Activated naive CD8-positive, alpha-beta T cell treated with anti-CD3 and anti-CD28 coated beads, Interleukin-2, amount 10 ng/mL, durations not matched to agents 7 days and 5 days (primary cell): ENCODE measurements at regions not wholly inside any gene's neighbourhood (a gene's known extent, or its start where the extent isn't known, plus 50 kb on each side); places are given as distances from the start of the nearest gene placed in this dataset.

Experiments
- ATAC-seq: fragments of 150-1000 bp; cut with Tn5 transposase; one replicate; pipeline ENCODE4 v1.10.0; 2021; ENCODE audit warnings: low read depth, moderate library complexity
- POLR2A ChIA-PET: fragments of 350-600 bp; sonication (Branson Sonifier 250); formaldehyde crosslinking; loops from one replicate; lab custom pipeline; 2021; ENCODE audit warnings: antibody characterized with exemption; lab: Charles Lee
- DNase-seq: peaks from one replicate; pipeline ENCODE4 v3.0.0; 2021
- H3K27ac Mint-ChIP-seq: one replicate; pipeline ENCODE4 v1.8.0; 2022; ENCODE audit warnings: mild to moderate bottlenecking, mixed read lengths
- H3K27me3 Mint-ChIP-seq: one replicate; pipeline ENCODE4 v1.8.0; 2022; ENCODE audit warnings: mild to moderate bottlenecking, moderate library complexity, mixed read lengths
- H3K36me3 Mint-ChIP-seq: one replicate; pipeline ENCODE4 v1.8.0; 2021; ENCODE audit warnings: mild to moderate bottlenecking, mixed read lengths
- H3K4me1 Mint-ChIP-seq: one replicate; pipeline ENCODE4 v1.8.0; 2021; ENCODE audit warnings: mixed read lengths
- H3K4me3 Mint-ChIP-seq: one replicate; pipeline ENCODE4 v1.8.0; 2022; ENCODE audit warnings: mild to moderate bottlenecking, moderate library complexity, mixed read lengths
- H3K9me3 Mint-ChIP-seq: one replicate; pipeline ENCODE4 v1.8.0; 2021; ENCODE audit warnings: mixed read lengths

DNA sequence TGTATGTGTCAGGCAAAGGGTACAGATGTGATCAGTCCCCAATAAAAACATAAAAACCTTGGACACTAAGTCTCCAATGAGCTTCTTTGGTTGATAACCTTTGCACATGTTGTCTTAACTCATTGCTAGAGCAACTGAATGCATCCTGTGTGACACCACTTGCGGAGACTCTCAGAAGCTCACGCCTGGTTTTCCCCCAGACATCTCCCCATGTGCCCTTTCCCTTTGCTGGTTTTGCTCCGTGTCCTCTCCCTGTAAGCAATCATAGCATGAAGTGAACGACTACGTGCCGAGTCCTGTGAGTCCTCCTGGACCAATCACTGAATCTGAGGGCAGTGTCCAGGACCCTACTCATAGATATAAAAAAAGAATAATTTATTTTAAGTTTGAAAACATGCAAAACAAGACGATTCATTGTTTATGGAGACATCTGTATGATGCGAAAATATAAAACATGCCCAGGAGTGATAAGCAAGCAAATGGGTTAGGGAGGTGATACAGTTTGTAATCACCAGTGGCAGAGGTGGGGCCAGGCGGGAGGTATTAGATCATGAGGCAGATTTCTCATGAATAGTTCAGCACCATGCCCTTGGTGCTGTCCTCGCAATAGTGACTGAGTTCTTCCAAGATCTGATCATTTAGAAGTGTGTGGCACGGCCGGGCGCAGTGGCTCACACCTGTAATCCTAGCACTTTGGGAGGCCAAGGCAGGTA lies 115.5 kb downstream of the MED10 start:
- no peak overlapping the region for H3K27ac Mint-ChIP-seq
- H3K4me3 Mint-ChIP-seq: no peak overlapping the region

DNA sequence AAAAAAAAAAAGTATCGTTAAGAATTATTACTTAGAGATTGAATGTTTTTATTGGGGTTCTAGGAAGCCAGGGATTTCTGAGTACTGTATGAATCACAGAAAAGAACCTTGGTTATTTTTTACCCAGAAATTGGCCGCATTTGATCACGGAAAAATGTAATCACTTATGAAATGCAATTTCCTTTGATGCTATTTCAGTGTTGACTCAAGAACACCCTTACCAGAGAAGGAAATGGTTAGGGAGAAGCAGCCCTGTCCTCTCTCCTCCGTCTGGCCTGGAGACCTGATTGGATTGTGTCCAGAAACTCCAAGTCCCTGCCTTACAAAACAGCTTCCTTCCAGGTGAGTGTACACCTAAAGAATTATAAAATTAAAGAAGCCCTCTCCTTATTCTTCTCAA lies 116.7 kb downstream of the MED10 start:
- H3K4me1 Mint-ChIP-seq: no peaks in the 10 kb centered on the region
- peaks cover 2% of the 10 kb centered on the region for H3K9me3 Mint-ChIP-seq
- no peaks in the 10 kb centered on the region for H3K36me3 Mint-ChIP-seq
- H3K27me3 Mint-ChIP-seq: peaks cover 6% of the 10 kb centered on the region
- H3K27ac Mint-ChIP-seq: no peak overlapping the region
- H3K4me3 Mint-ChIP-seq: no peak overlapping the region
- POLR2A ChIA-PET: no interaction called here
- DNase-seq: no peak
- no peak for ATAC-seq

More for the DNA sequence above, 115.5 kb downstream of the MED10 start:
- Mint-ChIP-seq H3K4me1 (no peaks in the 10 kb centered on the region), H3K9me3 (peaks cover 2% of the 10 kb centered on the region), H3K36me3 (no peaks in the 10 kb centered on the region), H3K27me3 (peaks cover 6% of the 10 kb centered on the region)
- ATAC-seq: no peak
- POLR2A ChIA-PET: no interaction called here
- no peak for DNase-seq

DNA sequence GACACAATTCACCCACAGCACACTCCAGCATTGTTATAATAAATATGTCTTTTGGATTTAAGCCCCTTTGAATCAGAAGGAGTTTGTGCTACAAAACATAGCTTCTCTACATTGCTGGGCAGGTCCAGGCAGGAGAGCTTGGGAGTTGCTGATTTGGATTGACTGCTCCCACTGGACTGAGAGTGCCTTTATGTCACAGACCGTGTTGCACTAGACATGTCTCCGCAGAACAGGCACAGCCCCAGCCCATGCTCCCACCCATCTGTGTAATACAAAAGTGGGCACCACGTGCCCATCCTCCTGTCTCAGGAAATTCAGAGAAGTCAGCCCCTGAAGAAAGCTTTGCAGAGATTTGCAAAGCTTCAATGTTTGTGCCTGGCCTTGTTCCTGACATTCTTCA lies 117.1 kb downstream of the MED10 start:
- H3K27me3 Mint-ChIP-seq: peaks cover 6% of the 10 kb centered on the region
- H3K27ac Mint-ChIP-seq: no peak overlapping the region
- no peaks in the 10 kb centered on the region for H3K4me1 Mint-ChIP-seq
- DNase-seq (no peak), ATAC-seq (no peak)
- H3K4me3 Mint-ChIP-seq: no peak overlapping the region
- peaks cover 2% of the 10 kb centered on the region for H3K9me3 Mint-ChIP-seq
- H3K36me3 Mint-ChIP-seq: no peaks in the 10 kb centered on the region
- POLR2A ChIA-PET: no interaction called here

DNA sequence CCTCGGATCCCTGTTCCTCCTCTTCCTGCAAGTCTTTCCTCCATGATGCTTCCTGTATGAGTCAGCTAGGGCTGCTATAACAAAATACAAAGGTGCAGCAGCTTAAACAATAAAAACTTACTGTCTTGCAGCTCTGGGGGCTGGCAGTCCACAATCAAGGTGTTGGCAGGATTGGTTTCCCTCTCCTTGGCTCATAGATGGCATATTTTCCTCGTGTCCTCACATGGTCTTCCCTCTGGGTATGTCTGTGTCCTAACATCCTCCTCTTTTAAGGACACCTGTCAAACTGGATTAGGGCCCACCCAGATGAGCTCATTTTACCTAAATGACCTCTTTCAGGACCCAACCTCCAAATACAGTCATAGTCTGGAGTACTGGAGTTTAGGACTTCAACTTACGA lies 117.5 kb downstream of the MED10 start:
- no peak overlapping the region for H3K4me3 Mint-ChIP-seq
- H3K4me1 Mint-ChIP-seq: no peaks in the 10 kb centered on the region
- peaks cover 2% of the 10 kb centered on the region for H3K9me3 Mint-ChIP-seq
- ATAC-seq (no peak), DNase-seq (no peak)
- peaks cover 6% of the 10 kb centered on the region for H3K27me3 Mint-ChIP-seq
- no peaks in the 10 kb centered on the region for H3K36me3 Mint-ChIP-seq
- no peak overlapping the region for H3K27ac Mint-ChIP-seq
- POLR2A ChIA-PET: no interaction called here

DNA sequence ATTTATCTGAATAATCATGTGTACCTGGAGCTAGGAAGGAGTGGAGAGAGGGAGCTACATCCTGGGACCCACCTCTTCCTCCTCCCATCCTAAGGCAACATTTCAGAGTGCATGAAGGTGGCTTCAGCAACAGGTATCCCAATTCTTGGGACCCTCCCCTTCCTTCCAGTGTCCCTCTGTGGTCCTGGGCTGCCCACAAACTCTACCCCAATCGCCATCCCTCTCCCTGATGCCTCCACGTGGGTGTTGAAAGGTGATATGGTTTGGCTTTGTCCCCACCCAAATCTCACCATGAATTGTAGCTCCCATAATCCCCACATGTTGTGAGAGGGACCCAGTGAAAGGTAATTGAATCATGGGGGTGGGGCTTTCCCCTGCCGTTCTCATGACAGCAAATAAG lies 121.4 kb downstream of the MED10 start:
- no peak for ATAC-seq
- no peak overlapping the region for H3K4me3 Mint-ChIP-seq
- no peaks in the 10 kb centered on the region for H3K9me3 Mint-ChIP-seq
- H3K27me3 Mint-ChIP-seq: peaks cover 1% of the 10 kb centered on the region
- DNase-seq: no peak
- no peaks in the 10 kb centered on the region for H3K36me3 Mint-ChIP-seq
- H3K4me1 Mint-ChIP-seq: no peaks in the 10 kb centered on the region
- H3K27ac Mint-ChIP-seq: no peak overlapping the region
- POLR2A ChIA-PET: no interaction called here

DNA sequence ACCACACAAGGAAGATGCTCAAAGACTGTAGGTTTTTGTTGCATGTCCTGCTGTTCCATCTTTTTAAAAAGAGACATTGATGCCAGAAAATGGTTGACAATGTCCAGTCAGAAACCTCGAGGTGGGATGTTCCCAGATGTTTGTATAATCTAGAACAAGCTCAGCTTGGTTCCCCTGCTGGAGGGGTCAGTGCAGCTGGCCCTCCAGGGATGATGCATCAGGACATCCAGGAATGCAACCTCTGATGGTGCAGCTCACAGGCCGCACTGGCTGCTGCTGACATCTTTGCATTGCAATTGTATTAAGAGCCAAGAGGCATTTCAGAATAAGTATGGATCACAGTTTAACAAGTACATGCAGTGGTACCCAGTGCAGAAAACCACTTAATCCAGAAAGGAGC lies 122.4 kb downstream of the MED10 start:
- H3K27ac Mint-ChIP-seq: no peak overlapping the region
- DNase-seq (no peak), ATAC-seq (no peak)
- H3K4me1 Mint-ChIP-seq: no peaks in the 10 kb centered on the region
- H3K4me3 Mint-ChIP-seq: no peak overlapping the region
- H3K27me3 Mint-ChIP-seq: peaks cover 1% of the 10 kb centered on the region
- H3K9me3 Mint-ChIP-seq: no peaks in the 10 kb centered on the region
- H3K36me3 Mint-ChIP-seq: no peaks in the 10 kb centered on the region
- POLR2A ChIA-PET: no interaction called here

DNA sequence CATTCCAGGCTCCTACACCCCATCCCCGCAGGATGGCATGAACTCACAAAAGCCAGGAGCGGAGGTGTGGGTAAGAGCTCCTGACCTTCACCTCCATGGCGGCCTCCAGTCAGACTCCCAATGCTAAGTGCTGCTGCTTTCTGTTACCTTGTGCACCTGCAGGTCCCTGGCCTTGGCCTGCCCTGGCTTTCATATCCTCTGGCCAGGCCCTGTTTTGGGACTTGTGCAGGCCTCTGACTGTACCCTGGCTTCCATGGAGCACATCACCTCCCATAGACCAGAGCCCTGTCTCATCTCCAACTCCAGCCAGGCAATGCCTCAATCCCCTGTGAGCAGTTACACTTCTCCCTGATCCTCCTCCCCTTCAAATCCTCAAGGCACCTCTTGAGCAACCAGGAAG lies 124.5 kb downstream of the MED10 start:
- Mint-ChIP-seq H3K4me3 (no peak overlapping the region), H3K4me1 (no peaks in the 10 kb centered on the region), H3K9me3 (peaks cover 2% of the 10 kb centered on the region), H3K27me3 (peaks cover 1% of the 10 kb centered on the region), H3K27ac (no peak overlapping the region), H3K36me3 (no peaks in the 10 kb centered on the region)
- DNase-seq (no peak), ATAC-seq (no peak)
- POLR2A ChIA-PET: no interaction called here

DNA sequence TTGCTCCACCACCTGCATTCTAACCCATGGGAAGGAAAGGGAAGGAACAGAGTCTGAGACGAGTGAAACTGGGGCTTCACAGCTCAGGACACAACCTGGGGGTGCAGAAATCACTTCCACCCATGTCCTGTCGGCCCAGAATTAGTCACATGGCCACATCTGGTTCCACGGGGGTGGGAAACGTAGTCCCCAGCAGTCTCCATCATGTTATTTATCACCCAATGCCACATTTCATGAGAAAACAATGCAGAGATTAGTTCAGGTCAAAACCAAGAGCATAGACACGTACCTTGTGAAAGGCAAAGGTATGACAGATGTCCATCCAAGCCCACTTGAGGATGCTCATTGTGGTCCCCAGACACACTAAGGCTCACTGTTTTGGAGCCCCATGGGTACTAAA lies 125.1 kb downstream of the MED10 start:
- H3K4me3 Mint-ChIP-seq: no peak overlapping the region
- peaks cover 2% of the 10 kb centered on the region for H3K9me3 Mint-ChIP-seq
- no peaks in the 10 kb centered on the region for H3K4me1 Mint-ChIP-seq
- POLR2A ChIA-PET: no interaction called here
- DNase-seq: no peak
- H3K27me3 Mint-ChIP-seq: no peaks in the 10 kb centered on the region
- H3K27ac Mint-ChIP-seq: no peak overlapping the region
- H3K36me3 Mint-ChIP-seq: no peaks in the 10 kb centered on the region
- ATAC-seq: no peak

DNA sequence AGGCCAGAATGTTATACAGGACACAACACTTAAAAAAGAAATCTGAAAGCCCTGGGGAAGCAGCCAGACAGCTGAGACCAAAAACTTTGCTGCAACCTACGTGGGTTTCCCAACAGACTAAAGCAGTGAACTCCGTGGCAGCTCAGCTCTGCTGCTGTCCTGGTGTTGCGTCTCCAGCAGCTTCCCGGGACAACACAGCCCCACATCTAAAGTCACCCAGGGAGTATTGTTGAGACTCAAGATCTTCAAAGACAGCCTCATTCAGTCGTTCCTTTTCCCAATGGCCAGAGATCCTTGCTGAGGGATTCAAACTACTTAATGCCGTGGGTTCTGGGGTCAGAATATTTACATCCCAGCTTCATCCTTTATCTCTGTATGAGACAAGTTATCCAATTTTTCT lies 125.8 kb downstream of the MED10 start:
- H3K36me3 Mint-ChIP-seq: no peaks in the 10 kb centered on the region
- H3K27me3 Mint-ChIP-seq: no peaks in the 10 kb centered on the region
- no peak overlapping the region for H3K4me3 Mint-ChIP-seq
- no peak for DNase-seq
- ATAC-seq: no peak
- no peaks in the 10 kb centered on the region for H3K4me1 Mint-ChIP-seq
- POLR2A ChIA-PET: no interaction called here
- peaks cover 2% of the 10 kb centered on the region for H3K9me3 Mint-ChIP-seq
- no peak overlapping the region for H3K27ac Mint-ChIP-seq

DNA sequence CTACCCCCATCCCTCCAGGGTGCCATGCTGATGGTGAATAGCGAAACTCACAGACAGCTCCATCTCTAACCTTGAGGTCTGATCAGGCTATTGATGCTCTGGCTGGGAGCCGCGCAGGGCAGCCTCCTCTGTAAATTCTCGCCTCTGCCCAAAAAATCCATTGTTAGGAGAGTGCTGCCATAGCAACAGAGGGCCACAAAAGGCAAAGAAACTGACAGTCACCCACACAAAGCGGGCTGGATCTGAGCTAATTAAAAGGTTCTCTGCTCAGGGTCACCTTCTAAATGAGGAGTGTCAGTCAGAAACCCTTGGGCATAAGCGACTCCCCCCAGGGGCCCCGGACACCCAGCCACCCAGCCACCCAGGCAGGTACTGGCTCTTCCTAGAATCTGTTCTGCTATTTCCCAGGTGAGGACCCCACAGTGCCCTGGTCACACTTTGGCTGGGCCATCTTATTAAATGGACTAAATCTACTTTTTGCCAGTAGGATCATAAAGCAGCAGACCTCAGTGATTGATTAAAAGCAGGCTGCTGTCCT lies 126.7 kb downstream of the MED10 start:
- H3K36me3 Mint-ChIP-seq: no peaks in the 10 kb centered on the region
- POLR2A ChIA-PET: interaction anchor here (0.5 kb wide), 1 partner anchor 67 kb away, joined by 4 read pairs; no protein-coding TSS in a partner anchor
- ATAC-seq: no peak
- no peak overlapping the region for H3K27ac Mint-ChIP-seq
- no peak for DNase-seq
- no peak overlapping the region for H3K4me3 Mint-ChIP-seq
- H3K9me3 Mint-ChIP-seq: peaks cover 2% of the 10 kb centered on the region
- H3K4me1 Mint-ChIP-seq: no peaks in the 10 kb centered on the region
- H3K27me3 Mint-ChIP-seq: no peaks in the 10 kb centered on the region

DNA sequence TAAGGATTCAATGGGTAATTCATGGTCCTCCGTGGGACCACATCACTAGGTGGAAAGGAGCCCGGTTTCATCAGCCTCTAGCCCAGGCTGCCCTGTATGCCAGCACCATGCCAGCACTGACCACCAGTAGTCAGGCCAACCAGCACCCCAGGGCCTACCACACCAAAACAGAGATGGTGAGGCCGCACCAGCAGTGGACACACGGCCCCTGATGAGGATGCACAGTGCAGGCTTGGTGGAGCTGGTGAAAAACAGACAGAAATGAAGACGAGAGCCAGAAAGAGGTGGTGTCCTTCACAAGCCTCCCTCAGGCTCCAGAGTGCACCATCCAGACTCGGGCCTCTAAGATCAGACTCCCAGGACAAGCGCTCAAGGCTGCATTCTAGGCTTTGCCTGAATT lies 128.2 kb downstream of the MED10 start:
- DNase-seq: no peak
- no peak for ATAC-seq
- Mint-ChIP-seq H3K9me3 (peaks cover 2% of the 10 kb centered on the region), H3K4me3 (no peak overlapping the region), H3K27me3 (no peaks in the 10 kb centered on the region), H3K36me3 (no peaks in the 10 kb centered on the region), H3K27ac (no peak overlapping the region), H3K4me1 (no peaks in the 10 kb centered on the region)
- POLR2A ChIA-PET: no interaction called here

DNA sequence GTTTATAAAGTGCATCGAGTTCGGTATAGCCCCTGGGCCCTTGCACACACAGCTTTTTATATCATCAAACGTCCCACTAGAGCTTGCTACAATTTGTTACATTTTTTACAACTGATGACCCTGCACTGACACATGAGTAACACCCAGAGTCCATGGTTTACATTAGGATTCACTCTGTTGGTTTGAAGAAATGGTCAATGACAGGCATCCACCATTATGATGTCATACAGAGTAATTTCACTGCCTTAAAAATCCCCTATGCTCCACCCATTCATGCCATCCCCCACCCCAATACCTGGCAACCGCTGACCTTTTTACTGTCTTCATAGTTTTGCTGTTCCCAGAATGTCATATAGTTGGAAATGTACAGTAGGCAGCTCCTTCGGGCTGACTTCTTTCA lies 130.2 kb downstream of the MED10 start:
- DNase-seq: no peak
- Mint-ChIP-seq H3K9me3 (peaks cover 2% of the 10 kb centered on the region), H3K4me1 (no peaks in the 10 kb centered on the region), H3K27ac (no peak overlapping the region), H3K36me3 (no peaks in the 10 kb centered on the region), H3K4me3 (no peak overlapping the region), H3K27me3 (no peaks in the 10 kb centered on the region)
- POLR2A ChIA-PET: no interaction called here
- ATAC-seq: no peak

DNA sequence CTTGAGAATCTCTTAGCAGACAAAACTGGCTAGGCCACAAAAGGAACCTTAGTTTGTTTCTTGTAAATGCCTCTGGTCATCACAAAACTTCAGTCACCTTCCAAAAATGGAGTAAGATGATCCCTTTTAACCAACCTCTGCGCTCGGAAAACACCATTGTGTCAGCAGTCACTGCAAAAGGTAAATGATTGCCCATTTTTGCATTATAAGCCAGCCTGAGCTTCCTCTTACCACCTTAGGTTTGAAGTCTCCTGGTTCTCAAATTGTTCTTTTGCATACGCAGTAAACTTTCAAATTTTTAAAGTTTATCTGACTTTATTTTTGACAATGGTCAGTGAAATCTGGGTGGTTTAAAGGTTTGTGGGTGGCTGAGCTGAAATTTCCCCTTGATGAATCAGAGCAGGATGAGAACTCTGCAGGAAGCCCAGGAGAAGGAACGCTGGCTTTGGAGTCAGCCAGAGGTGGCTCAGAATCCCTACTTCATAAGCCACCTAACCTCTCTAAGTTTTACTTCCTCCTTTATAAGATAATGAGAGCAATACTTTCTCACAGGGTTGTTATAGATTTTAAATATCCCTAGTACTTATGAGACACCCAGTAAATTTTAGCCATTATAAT lies 131.4 kb downstream of the MED10 start:
- H3K4me3 Mint-ChIP-seq: no peak overlapping the region
- no peaks in the 10 kb centered on the region for H3K36me3 Mint-ChIP-seq
- no peaks in the 10 kb centered on the region for H3K27me3 Mint-ChIP-seq
- H3K4me1 Mint-ChIP-seq: no peaks in the 10 kb centered on the region
- POLR2A ChIA-PET: no interaction called here
- peaks cover 2% of the 10 kb centered on the region for H3K9me3 Mint-ChIP-seq
- no peak overlapping the region for H3K27ac Mint-ChIP-seq
- DNase-seq: no peak
- no peak for ATAC-seq

DNA sequence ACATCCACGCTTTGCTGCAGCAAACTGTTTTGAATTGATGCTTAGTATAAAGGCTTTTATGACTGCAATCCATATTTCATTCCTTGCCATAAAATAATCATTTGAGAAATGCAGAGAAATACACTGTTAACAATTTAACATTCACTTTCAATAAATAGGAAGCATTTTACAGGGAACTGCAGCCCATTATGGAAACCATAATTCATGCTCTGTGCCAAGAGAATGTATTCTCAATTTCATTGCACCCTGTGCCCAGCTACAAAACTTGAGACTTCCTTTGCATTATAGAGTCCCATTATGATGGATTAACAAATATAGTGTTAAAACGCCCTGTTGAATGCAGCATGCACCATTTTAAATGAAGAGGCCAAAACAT lies 134.0 kb downstream of the MED10 start:
- ATAC-seq (no peak), DNase-seq (no peak)
- Mint-ChIP-seq H3K4me1 (no peaks in the 10 kb centered on the region), H3K27me3 (peaks cover 3% of the 10 kb centered on the region), H3K27ac (no peak overlapping the region), H3K9me3 (no peaks in the 10 kb centered on the region), H3K36me3 (no peaks in the 10 kb centered on the region), H3K4me3 (no peak overlapping the region)
- POLR2A ChIA-PET: no interaction called here
